H9 (cell line): ENCODE measurements at regions not wholly inside any gene's neighbourhood (a gene's known extent, or its start where the extent isn't known, plus 50 kb on each side); places are given as distances from the start of the nearest gene placed in this dataset.

Source experiments
- DNase-seq: peaks from one replicate; pipeline ENCODE4 v3.0.0-alpha.2; 2017
- H2AFZ ChIP-seq: one replicate; pipeline ENCODE4 v1.6.1; 2013; ENCODE audit warnings: mild to moderate bottlenecking, low read length, control low read depth, moderate library complexity
- H2AK5ac ChIP-seq: 2 replicates; pipeline ENCODE4 v1.6.1; 2013; ENCODE audit warnings: low read length, control low read depth, mixed read lengths; ENCODE audit not compliant: insufficient read length
- H2BK120ac ChIP-seq: one replicate; pipeline ENCODE4 v1.6.1; 2013; ENCODE audit warnings: low read depth, mild to moderate bottlenecking, low read length, control low read depth, inconsistent platforms; ENCODE audit not compliant: poor library complexity, severe bottlenecking
- H2BK12ac ChIP-seq: 2 replicates; pipeline ENCODE4 v1.6.1; 2013; ENCODE audit warnings: low read length, control low read depth, mixed read lengths, low read depth; ENCODE audit not compliant: insufficient read length
- H2BK15ac ChIP-seq: 2 replicates; pipeline ENCODE4 v1.6.1; 2013; ENCODE audit warnings: low read depth, low read length, control low read depth
- H2BK20ac ChIP-seq: one replicate; pipeline ENCODE4 v1.6.1; 2013; ENCODE audit warnings: low read depth, mild to moderate bottlenecking, low read length, control low read depth, inconsistent platforms; ENCODE audit not compliant: poor library complexity, severe bottlenecking
- H2BK5ac ChIP-seq: 2 replicates; pipeline ENCODE4 v1.6.1; 2013; ENCODE audit warnings: low read length, control low read depth, mixed read lengths; ENCODE audit not compliant: insufficient read length
- H3K14ac ChIP-seq: 2 replicates; pipeline ENCODE4 v1.6.1; 2013; ENCODE audit warnings: low read length, control low read depth; ENCODE audit not compliant: insufficient read depth
- H3K18ac ChIP-seq: 2 replicates; pipeline ENCODE4 v1.6.1; 2013; ENCODE audit warnings: low read depth, mild to moderate bottlenecking, mixed read lengths, low read length, control low read depth; ENCODE audit not compliant: insufficient read length
- H3K23ac ChIP-seq: 2 replicates; pipeline ENCODE4 v1.6.1; 2013; ENCODE audit warnings: low read length, control low read depth, mixed read lengths, low read depth; ENCODE audit not compliant: insufficient read length
- H3K23me2 ChIP-seq: 2 replicates; pipeline ENCODE4 v1.6.1; 2013; ENCODE audit warnings: low read depth, mild to moderate bottlenecking, mixed read lengths, low read length, control low read depth; ENCODE audit not compliant: insufficient read length, poor library complexity, severe bottlenecking
- H3K27ac ChIP-seq: 2 replicates; pipeline ENCODE4 v1.5.1; 2013; ENCODE audit warnings: low read length, control low read depth, mixed read lengths, low read depth; ENCODE audit not compliant: insufficient read length
- H3K27me3 ChIP-seq: 2 replicates; pipeline ENCODE4 v1.6.1; 2013; ENCODE audit warnings: low read length, control low read depth, inconsistent platforms; ENCODE audit not compliant: insufficient read depth
- H3K4ac ChIP-seq: 2 replicates; pipeline ENCODE4 v1.6.1; 2013; ENCODE audit warnings: low read depth, mild to moderate bottlenecking, control low read depth, inconsistent platforms, low read length, moderate library complexity
- H3K4me1 ChIP-seq: 2 replicates; pipeline ENCODE4 v1.6.1; 2013; ENCODE audit warnings: low read length, control low read depth, inconsistent platforms; ENCODE audit not compliant: insufficient read depth
- H3K4me2 ChIP-seq: 2 replicates; pipeline ENCODE4 v1.6.1; 2013; ENCODE audit warnings: low read length, control low read depth, mixed read lengths; ENCODE audit not compliant: insufficient read length, insufficient read depth
- H3K56ac ChIP-seq: 2 replicates; pipeline ENCODE4 v1.6.1; 2013; ENCODE audit warnings: low read depth, mild to moderate bottlenecking, mixed read lengths, low read length, control low read depth; ENCODE audit not compliant: insufficient read length
- H3K79me1 ChIP-seq: 2 replicates; pipeline ENCODE4 v1.6.1; 2013; ENCODE audit warnings: low read depth, mild to moderate bottlenecking, moderate library complexity, low read length, control low read depth, inconsistent platforms; ENCODE audit not compliant: insufficient read depth, poor library complexity, severe bottlenecking
- H3K79me2 ChIP-seq: 2 replicates; pipeline ENCODE4 v1.6.1; 2013; ENCODE audit warnings: low read length, control low read depth, inconsistent platforms; ENCODE audit not compliant: insufficient read depth
- H3K9ac ChIP-seq: 2 replicates; pipeline ENCODE4 v1.6.1; 2013; ENCODE audit warnings: low read length, control low read depth, mixed read lengths; ENCODE audit not compliant: insufficient read length; ENCODE audit errors: extremely low read depth
- H3K9me3 ChIP-seq: one replicate; pipeline ENCODE4 v1.6.1; 2013; ENCODE audit warnings: low read depth, low read length, inconsistent platforms; ENCODE audit not compliant: control insufficient read depth
- H3T11ph ChIP-seq: one replicate; pipeline ENCODE4 v1.6.1; 2013; ENCODE audit warnings: mild to moderate bottlenecking, low read length, control low read depth, inconsistent platforms
- H4K20me1 ChIP-seq: one replicate; pipeline ENCODE4 v1.6.1; 2013; ENCODE audit not compliant: control insufficient read depth, insufficient read length, insufficient read depth
- H4K5ac ChIP-seq: 2 replicates; pipeline ENCODE4 v1.6.1; 2013; ENCODE audit warnings: low read depth, mild to moderate bottlenecking, mixed read lengths, low read length, control low read depth; ENCODE audit not compliant: insufficient read length
- H4K8ac ChIP-seq: replicated peaks from 2 replicates; pipeline ENCODE4 v1.6.1; 2013; ENCODE audit warnings: low read length, control low read depth, mixed read lengths, low read depth; ENCODE audit not compliant: insufficient read length
- H4K91ac ChIP-seq: 2 replicates; pipeline ENCODE4 v1.6.1; 2013; ENCODE audit warnings: low read depth, mild to moderate bottlenecking, moderate library complexity, mixed read lengths, low read length, control low read depth; ENCODE audit not compliant: insufficient read length
- H3K27ac Mint-ChIP-seq, 3 experiments: 2 replicates in 2 of 3; 3 replicates in 1 of 3; pipeline ENCODE4 v1.8.0; 2020 to 2021; ENCODE audit warnings: mixed read lengths in 3 of 3, mild to moderate bottlenecking in 1 of 3, moderate library complexity in 1 of 3
- H3K27me3 Mint-ChIP-seq: 2 replicates; pipeline ENCODE4 v1.8.0; 2021; ENCODE audit warnings: low read depth, mild to moderate bottlenecking, moderate library complexity, mixed read lengths
- H3K36me3 Mint-ChIP-seq, 3 experiments: 2 replicates in 2 of 3; 3 replicates in 1 of 3; pipeline ENCODE4 v1.8.0; 2020 to 2021; ENCODE audit warnings: low read depth in 3 of 3, mixed read lengths in 3 of 3; ENCODE audit not compliant: insufficient read depth in 1 of 3
- H3K4me1 Mint-ChIP-seq, 2 experiments: 2 replicates each; pipeline ENCODE4 v1.8.0; 2020; ENCODE audit warnings: mixed read lengths in 2 of 2
- H3K4me3 Mint-ChIP-seq, 2 experiments: 2 replicates in 1 of 2; 3 replicates in 1 of 2; pipeline ENCODE4 v1.8.0; 2020 to 2021; ENCODE audit warnings: mild to moderate bottlenecking in 2 of 2, mixed read lengths in 2 of 2, moderate library complexity in 1 of 2
- H3K9me3 Mint-ChIP-seq, 2 experiments: 2 replicates in 1 of 2; 3 replicates in 1 of 2; pipeline ENCODE4 v1.8.0; 2020; ENCODE audit warnings: mild to moderate bottlenecking in 2 of 2, mixed read lengths in 2 of 2, moderate library complexity in 1 of 2
- WGBS: extraction: QIAGEN DNeasy Blood & Tissue Kit; methylation state at CpG from one replicate; pipeline ENCODE4 v1.1.7; 2013; ENCODE audit warnings: missing lambda C conversion rate, low lambda C conversion rate, mixed read lengths; ENCODE audit not compliant: insufficient read length; ENCODE audit errors: extremely low coverage; 5-methylcytosine and 5-hydroxymethylcytosine counted together
- TF ChIP-seq, protein P1 (sequence below): fragments of 200-600 bp; sonication (generic); conservative IDR thresholded peaks from 3 replicates; pipeline ENCODE4 v1.8.0; 2021; ENCODE audit warnings: antibody characterized with exemption, mild to moderate bottlenecking

DNA sequence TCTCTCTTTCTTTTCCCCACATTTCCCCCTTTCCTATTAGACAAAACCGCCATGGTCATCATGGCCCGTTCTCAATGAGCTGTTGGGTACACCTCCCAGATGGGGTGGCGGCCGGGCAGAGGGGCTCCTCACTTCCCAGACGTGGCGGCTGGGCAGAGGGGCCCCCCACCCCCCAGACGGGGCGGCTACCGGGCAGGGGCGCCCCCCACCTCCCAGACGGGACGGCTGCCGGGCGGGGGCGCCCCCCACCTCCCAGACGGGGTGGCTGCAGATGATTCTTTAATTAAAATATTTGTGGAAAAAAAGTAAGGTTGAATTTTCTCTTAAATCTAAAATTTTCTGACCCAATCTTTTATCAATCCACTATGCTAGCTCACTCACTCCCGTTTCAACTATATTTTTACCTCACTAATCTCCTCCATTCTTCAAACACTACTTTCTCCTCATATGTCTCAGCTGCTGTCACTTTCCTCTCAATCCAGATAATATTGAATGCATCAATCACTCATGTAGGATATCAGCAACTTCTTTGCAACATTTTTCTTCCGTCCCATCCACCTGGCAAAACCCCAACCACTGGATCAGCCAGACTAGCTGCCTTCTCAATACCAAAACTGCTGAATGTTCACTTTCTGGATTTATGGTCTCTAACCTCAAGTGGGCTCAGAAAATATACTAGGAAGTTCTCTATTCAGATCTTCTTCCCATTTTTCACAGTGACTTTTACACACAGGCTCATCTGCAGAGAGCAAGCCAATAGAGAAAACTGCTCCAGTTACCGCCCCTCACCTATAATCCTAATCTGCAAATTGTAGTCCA is 81.1 kb upstream of the TRIM24 start:
- Histone ChIP-seq H3K23ac (no peak overlapping the region), H3K23me2 (no peaks in the 10 kb centered on the region), H2BK15ac (no peak overlapping the region), H4K91ac (no peak overlapping the region), H3K79me2 (no peaks in the 10 kb centered on the region), H2BK12ac (no peak overlapping the region), H3K14ac (no peak overlapping the region), H2AFZ (no peak overlapping the region), H3K27ac (no peak overlapping the region), H3K56ac (no peak overlapping the region), H4K8ac (no peak overlapping the region), H3T11ph (no peak overlapping the region), H3K9ac (no peak overlapping the region), H2BK5ac (no peak overlapping the region), H3K4ac (no peak overlapping the region), H2BK20ac (no peak overlapping the region), H3K9me3 (no peaks in the 10 kb centered on the region), H3K18ac (no peak overlapping the region), H3K27me3 (no peaks in the 10 kb centered on the region), H3K79me1 (no peaks in the 10 kb centered on the region), H3K4me2 (no peak overlapping the region), H2AK5ac (no peak overlapping the region), H4K20me1 (no peaks in the 10 kb centered on the region), H4K5ac (no peak overlapping the region), H3K4me1 (no peaks in the 10 kb centered on the region), H2BK120ac (no peak overlapping the region)
- H3K4me3 Mint-ChIP-seq: no peak overlapping the region
- TF ChIP-seq, protein P1, sequence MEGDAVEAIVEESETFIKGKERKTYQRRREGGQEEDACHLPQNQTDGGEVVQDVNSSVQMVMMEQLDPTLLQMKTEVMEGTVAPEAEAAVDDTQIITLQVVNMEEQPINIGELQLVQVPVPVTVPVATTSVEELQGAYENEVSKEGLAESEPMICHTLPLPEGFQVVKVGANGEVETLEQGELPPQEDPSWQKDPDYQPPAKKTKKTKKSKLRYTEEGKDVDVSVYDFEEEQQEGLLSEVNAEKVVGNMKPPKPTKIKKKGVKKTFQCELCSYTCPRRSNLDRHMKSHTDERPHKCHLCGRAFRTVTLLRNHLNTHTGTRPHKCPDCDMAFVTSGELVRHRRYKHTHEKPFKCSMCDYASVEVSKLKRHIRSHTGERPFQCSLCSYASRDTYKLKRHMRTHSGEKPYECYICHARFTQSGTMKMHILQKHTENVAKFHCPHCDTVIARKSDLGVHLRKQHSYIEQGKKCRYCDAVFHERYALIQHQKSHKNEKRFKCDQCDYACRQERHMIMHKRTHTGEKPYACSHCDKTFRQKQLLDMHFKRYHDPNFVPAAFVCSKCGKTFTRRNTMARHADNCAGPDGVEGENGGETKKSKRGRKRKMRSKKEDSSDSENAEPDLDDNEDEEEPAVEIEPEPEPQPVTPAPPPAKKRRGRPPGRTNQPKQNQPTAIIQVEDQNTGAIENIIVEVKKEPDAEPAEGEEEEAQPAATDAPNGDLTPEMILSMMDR: no peak
- peaks cover 3 to 13% of the 10 kb centered on the region in 2 experiments for H3K9me3 Mint-ChIP-seq
- no peaks in the 10 kb centered on the region; a peak in 1 of 4 replicates for H3K4me1 Mint-ChIP-seq
- no peaks in the 10 kb centered on the region for H3K27me3 Mint-ChIP-seq
- peaks cover 3 to 6% (median 4%) of the 10 kb centered on the region in 3 experiments for H3K36me3 Mint-ChIP-seq
- WGBS: 100% methylated on average over 1 of the region's 19 CpGs
- no peak for DNase-seq
- no peak overlapping the region for H3K27ac Mint-ChIP-seq
